LHCN-M2 (cell line): ENCODE measurements at regions not wholly inside any gene's neighbourhood (a gene's known extent, or its start where the extent isn't known, plus 50 kb on each side); places are given as distances from the start of the nearest gene placed in this dataset.

Experiments used
- DNase-seq: peaks from one replicate; pipeline ENCODE4 v3.0.0-alpha.2; 2012; ENCODE audit warnings: low read depth

GRCh38 chr18:7415081-7415894 is 151.8 kb upstream of the PTPRM start:
- DNase-seq, result no peak

- DNase-seq, result no peak
These were observed 149.4 kb upstream of the PTPRM start for GRCh38 chr18:7417727-7418126.

GRCh38 chr18:7429831-7430230 is 137.3 kb upstream of the PTPRM start:
- no peak for DNase-seq

GRCh38 chr18:7436166-7436565 is 130.9 kb upstream of the PTPRM start:
- no peak for DNase-seq

GRCh38 chr18:7437870-7438269 is 129.2 kb upstream of the PTPRM start:
- DNase-seq, result no peak

- no peak for DNase-seq
These were observed 128.5 kb upstream of the PTPRM start for GRCh38 chr18:7438646-7439045.

- DNase-seq, result no peak
These were observed 119.6 kb upstream of the PTPRM start for GRCh38 chr18:7447318-7448028.

- DNase-seq, result peak; percentile 12
These were observed 114.8 kb upstream of the PTPRM start for GRCh38 chr18:7452331-7452730.

- DNase-seq, result no peak
These were observed 112.7 kb upstream of the PTPRM start for GRCh38 chr18:7454429-7454828.

GRCh38 chr18:7456376-7456775 is 110.7 kb upstream of the PTPRM start:
- DNase-seq, result no peak

- no peak for DNase-seq
These were observed 109.9 kb upstream of the PTPRM start for GRCh38 chr18:7457262-7457661.

- DNase-seq, result no peak
These were observed 108.2 kb upstream of the PTPRM start for GRCh38 chr18:7458884-7459283.

- DNase-seq, result no peak
These were observed 107.0 kb upstream of the PTPRM start for GRCh38 chr18:7459851-7460770.

- DNase-seq, result no peak
These were observed 102.7 kb upstream of the PTPRM start for GRCh38 chr18:7464245-7464966.

GRCh38 chr18:7466190-7466589 is 100.9 kb upstream of the PTPRM start:
- DNase-seq, result no peak

- peak; percentile 18 for DNase-seq
These were observed 99.2 kb upstream of the PTPRM start for GRCh38 chr18:7467708-7468466.

- DNase-seq, result no peak
These were observed 97.0 kb upstream of the PTPRM start for GRCh38 chr18:7470101-7470500.

- no peak for DNase-seq
These were observed 96.6 kb upstream of the PTPRM start for GRCh38 chr18:7470503-7470902.

- no peak for DNase-seq
These were observed 90.7 kb upstream of the PTPRM start for GRCh38 chr18:7476386-7476785.

- no peak for DNase-seq
These were observed 87.4 kb upstream of the PTPRM start for GRCh38 chr18:7479756-7480155.

GRCh38 chr18:7480879-7481278 is 86.2 kb upstream of the PTPRM start:
- DNase-seq, result no peak
